Hepatocyte (in vitro differentiated cells): ENCODE measurements at regions not wholly inside any gene's neighbourhood (a gene's known extent, or its start where the extent isn't known, plus 50 kb on each side); places are given as distances from the start of the nearest gene placed in this dataset.

Source experiments
- DNase-seq: peaks from one replicate; pipeline ENCODE4 v3.0.0-alpha.2; 2016; ENCODE audit warnings: low spot score
- H2AFZ ChIP-seq: fragments of 200-600 bp; sonication (generic); 2 replicates; pipeline ENCODE4 v1.6.0; 2016; ENCODE audit warnings: antibody characterized with exemption, mild to moderate bottlenecking
- H3K27ac ChIP-seq: fragments of 200-600 bp; sonication (generic); 2 replicates; pipeline ENCODE4 v1.5.1; 2016; ENCODE audit warnings: mild to moderate bottlenecking
- H3K27me3 ChIP-seq: fragments of 200-600 bp; sonication (generic); 2 replicates; pipeline ENCODE4 v1.6.1; 2016
- H3K36me3 ChIP-seq: fragments of 200-600 bp; sonication (generic); replicated peaks from 2 replicates; pipeline ENCODE4 v1.5.1; 2016; ENCODE audit warnings: low read depth; ENCODE audit not compliant: insufficient read depth
- H3K4me1 ChIP-seq: fragments of 200-600 bp; sonication (generic); 2 replicates; pipeline ENCODE4 v1.5.1; 2016; ENCODE audit warnings: mild to moderate bottlenecking, moderate library complexity; ENCODE audit not compliant: insufficient read depth
- H3K4me2 ChIP-seq: fragments of 200-600 bp; sonication (generic); 2 replicates; pipeline ENCODE4 v1.6.0; 2016
- H3K4me3 ChIP-seq: fragments of 200-600 bp; sonication (generic); 2 replicates; pipeline ENCODE4 v1.5.1; 2016; ENCODE audit warnings: mild to moderate bottlenecking
- H3K79me2 ChIP-seq: fragments of 200-600 bp; sonication (generic); 2 replicates; pipeline ENCODE4 v1.6.0; 2017; ENCODE audit warnings: mild to moderate bottlenecking
- H3K9me2 ChIP-seq: fragments of 200-600 bp; sonication (generic); replicated peaks from 2 replicates; pipeline ENCODE4 v1.6.0; 2017; ENCODE audit warnings: mild to moderate bottlenecking; ENCODE audit not compliant: insufficient read depth
- H3K9me3 ChIP-seq: fragments of 200-600 bp; sonication (generic); 2 replicates; pipeline ENCODE4 v1.5.1; 2016; ENCODE audit warnings: low read depth, mild to moderate bottlenecking
- H4K20me1 ChIP-seq: fragments of 200-600 bp; sonication (generic); 2 replicates; pipeline ENCODE4 v1.6.0; 2016; ENCODE audit warnings: mild to moderate bottlenecking; ENCODE audit not compliant: insufficient read depth, poor library complexity, severe bottlenecking
- EZH2 ChIP-seq: fragments of 200-600 bp; sonication (generic); IDR thresholded peaks from 2 replicates; pipeline ENCODE4 v1.6.1; 2016; ENCODE audit warnings: antibody characterized with exemption, mild to moderate bottlenecking, borderline replicate concordance
- EZH2phosphoT487 ChIP-seq: fragments of 200-600 bp; sonication (generic); IDR thresholded peaks from one replicate; pipeline ENCODE4 v1.6.1; 2018; ENCODE audit warnings: antibody characterized with exemption, mild to moderate bottlenecking, low read depth, moderate library complexity; ENCODE audit not compliant: unreplicated experiment, severe bottlenecking
- WGBS: methylation state at CpG from one replicate; pipeline ENCODE4 v1.1.6; 2016; ENCODE audit warnings: low lambda C conversion rate; ENCODE audit errors: missing lambda C conversion rate; 5-methylcytosine and 5-hydroxymethylcytosine counted together
- TF ChIP-seq, protein P1 (sequence below): fragments of 200-600 bp; sonication (generic); IDR thresholded peaks from 2 replicates; pipeline ENCODE4 v1.5.1; 2016; ENCODE audit warnings: antibody characterized with exemption, mild to moderate bottlenecking; ENCODE audit not compliant: poor library complexity

- Histone ChIP-seq H4K20me1 (no peaks in the 10 kb centered on the region), H3K4me3 (no peak overlapping the region), H3K36me3 (no peaks in the 10 kb centered on the region), H3K4me1 (no peaks in the 10 kb centered on the region), H3K4me2 (no peak overlapping the region), H3K9me3 (no peaks in the 10 kb centered on the region), H2AFZ (no peak overlapping the region), H3K79me2 (no peaks in the 10 kb centered on the region), H3K27ac (no peak overlapping the region), H3K27me3 (no peaks in the 10 kb centered on the region), H3K9me2 (no peaks in the 10 kb centered on the region)
- TF ChIP-seq EZH2 (no peak), EZH2phosphoT487 (no peak)
- TF ChIP-seq, protein P1, sequence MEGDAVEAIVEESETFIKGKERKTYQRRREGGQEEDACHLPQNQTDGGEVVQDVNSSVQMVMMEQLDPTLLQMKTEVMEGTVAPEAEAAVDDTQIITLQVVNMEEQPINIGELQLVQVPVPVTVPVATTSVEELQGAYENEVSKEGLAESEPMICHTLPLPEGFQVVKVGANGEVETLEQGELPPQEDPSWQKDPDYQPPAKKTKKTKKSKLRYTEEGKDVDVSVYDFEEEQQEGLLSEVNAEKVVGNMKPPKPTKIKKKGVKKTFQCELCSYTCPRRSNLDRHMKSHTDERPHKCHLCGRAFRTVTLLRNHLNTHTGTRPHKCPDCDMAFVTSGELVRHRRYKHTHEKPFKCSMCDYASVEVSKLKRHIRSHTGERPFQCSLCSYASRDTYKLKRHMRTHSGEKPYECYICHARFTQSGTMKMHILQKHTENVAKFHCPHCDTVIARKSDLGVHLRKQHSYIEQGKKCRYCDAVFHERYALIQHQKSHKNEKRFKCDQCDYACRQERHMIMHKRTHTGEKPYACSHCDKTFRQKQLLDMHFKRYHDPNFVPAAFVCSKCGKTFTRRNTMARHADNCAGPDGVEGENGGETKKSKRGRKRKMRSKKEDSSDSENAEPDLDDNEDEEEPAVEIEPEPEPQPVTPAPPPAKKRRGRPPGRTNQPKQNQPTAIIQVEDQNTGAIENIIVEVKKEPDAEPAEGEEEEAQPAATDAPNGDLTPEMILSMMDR, result no peak
- 78% methylated on average over 7 of the region's 7 CpGs for WGBS
- no peak for DNase-seq
Measured at GRCh38 chr3:5576277-5577011, 388.9 kb downstream of the EDEM1 start.

DNA sequence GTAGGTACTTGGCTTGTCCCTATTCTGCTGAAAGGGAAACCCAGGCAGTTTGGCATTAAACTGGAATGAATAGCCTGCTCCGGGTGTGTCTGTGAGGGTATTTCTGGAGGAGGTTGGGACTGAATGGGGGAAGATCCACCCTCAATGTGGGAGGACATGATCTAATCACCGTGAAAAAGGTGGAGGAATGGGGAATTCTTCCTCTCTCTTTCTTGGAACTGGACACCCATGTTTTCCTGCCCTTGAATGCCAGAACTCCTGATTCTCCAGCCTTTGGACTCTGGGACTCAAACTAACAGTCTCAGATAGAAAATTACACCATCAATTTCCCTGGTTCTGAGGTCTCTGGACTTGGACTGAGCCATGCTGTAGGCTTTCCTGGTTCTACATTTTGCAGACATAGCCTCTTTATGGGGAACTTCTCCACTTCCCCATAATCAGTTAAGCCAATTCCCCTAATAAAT is 391.7 kb downstream of the EDEM1 start:
- H3K4me1 ChIP-seq, result no peaks in the 10 kb centered on the region
- DNase-seq, result no peak
- TF ChIP-seq EZH2phosphoT487 (no peak), EZH2 (no peak)
- TF ChIP-seq, protein P1, result no peak

GRCh38 chr3:5579946-5580345 is 392.4 kb downstream of the EDEM1 start:
- H3K4me1 ChIP-seq, result no peaks in the 10 kb centered on the region
- H3K4me3 ChIP-seq, result no peak overlapping the region
- no peaks in the 10 kb centered on the region for H3K79me2 ChIP-seq
- H3K9me3 ChIP-seq, result no peaks in the 10 kb centered on the region
- no peak overlapping the region for H3K27ac ChIP-seq
- H2AFZ ChIP-seq, result no peak overlapping the region
- H3K9me2 ChIP-seq, result no peaks in the 10 kb centered on the region
- H3K27me3 ChIP-seq, result no peaks in the 10 kb centered on the region
- no peak overlapping the region for H3K4me2 ChIP-seq
- H4K20me1 ChIP-seq, result no peaks in the 10 kb centered on the region
- no peak for DNase-seq
- TF ChIP-seq EZH2 (no peak), EZH2phosphoT487 (no peak)
- TF ChIP-seq, protein P1, result no peak
- 82% methylated on average over 4 of the region's 4 CpGs for WGBS
- no peaks in the 10 kb centered on the region for H3K36me3 ChIP-seq

More for the DNA sequence above, 391.7 kb downstream of the EDEM1 start:
- Histone ChIP-seq H3K27ac (no peak overlapping the region), H3K4me2 (no peak overlapping the region), H3K9me2 (no peaks in the 10 kb centered on the region), H4K20me1 (no peaks in the 10 kb centered on the region), H3K36me3 (no peaks in the 10 kb centered on the region), H3K9me3 (no peaks in the 10 kb centered on the region), H3K27me3 (no peaks in the 10 kb centered on the region), H2AFZ (no peak overlapping the region), H3K4me3 (no peak overlapping the region), H3K79me2 (no peaks in the 10 kb centered on the region)
- WGBS, result 93% methylated on average over 2 of the region's 2 CpGs
